ENCODE measurements at regions not wholly inside any gene's neighbourhood (a gene's known extent, or its start where the extent isn't known, plus 50 kb on each side); places are given as distances from the start of the nearest gene placed in this dataset.

DNA sequence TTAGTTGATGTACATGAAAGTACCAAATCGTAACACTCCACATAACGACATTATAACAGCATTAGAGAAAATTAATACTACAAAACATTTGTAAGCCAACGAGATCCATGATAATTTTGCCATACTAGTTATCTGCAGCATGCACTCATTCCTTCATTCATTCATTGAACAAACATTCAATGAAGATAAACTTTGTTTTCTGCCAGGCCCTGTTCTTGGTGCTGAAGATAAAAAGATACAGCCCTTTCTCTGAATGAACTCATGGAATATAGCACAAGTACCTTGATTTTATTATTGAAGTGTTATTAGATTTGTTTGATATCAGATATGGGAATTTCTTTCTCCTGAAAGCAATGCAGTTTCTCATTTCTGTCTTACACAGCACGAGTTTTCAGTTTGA, 524.0 kb downstream of the TFAP2A start:
- TF ChIP-seq, protein P1, sequence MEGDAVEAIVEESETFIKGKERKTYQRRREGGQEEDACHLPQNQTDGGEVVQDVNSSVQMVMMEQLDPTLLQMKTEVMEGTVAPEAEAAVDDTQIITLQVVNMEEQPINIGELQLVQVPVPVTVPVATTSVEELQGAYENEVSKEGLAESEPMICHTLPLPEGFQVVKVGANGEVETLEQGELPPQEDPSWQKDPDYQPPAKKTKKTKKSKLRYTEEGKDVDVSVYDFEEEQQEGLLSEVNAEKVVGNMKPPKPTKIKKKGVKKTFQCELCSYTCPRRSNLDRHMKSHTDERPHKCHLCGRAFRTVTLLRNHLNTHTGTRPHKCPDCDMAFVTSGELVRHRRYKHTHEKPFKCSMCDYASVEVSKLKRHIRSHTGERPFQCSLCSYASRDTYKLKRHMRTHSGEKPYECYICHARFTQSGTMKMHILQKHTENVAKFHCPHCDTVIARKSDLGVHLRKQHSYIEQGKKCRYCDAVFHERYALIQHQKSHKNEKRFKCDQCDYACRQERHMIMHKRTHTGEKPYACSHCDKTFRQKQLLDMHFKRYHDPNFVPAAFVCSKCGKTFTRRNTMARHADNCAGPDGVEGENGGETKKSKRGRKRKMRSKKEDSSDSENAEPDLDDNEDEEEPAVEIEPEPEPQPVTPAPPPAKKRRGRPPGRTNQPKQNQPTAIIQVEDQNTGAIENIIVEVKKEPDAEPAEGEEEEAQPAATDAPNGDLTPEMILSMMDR (IDR thresholded peaks at IDR 0.05 in 4 of 5, conservative IDR thresholded peaks at IDR 0.05 in 1 of 5): no peak
- TF ChIP-seq POLR2A (IDR thresholded peaks at IDR 0.05): no peak

Data from gastrocnemius medialis (tissue), 4 donors.